ENCODE measurements at regions not wholly inside any gene's neighbourhood (a gene's known extent, or its start where the extent isn't known, plus 50 kb on each side); places are given as distances from the start of the nearest gene placed in this dataset.

DNA sequence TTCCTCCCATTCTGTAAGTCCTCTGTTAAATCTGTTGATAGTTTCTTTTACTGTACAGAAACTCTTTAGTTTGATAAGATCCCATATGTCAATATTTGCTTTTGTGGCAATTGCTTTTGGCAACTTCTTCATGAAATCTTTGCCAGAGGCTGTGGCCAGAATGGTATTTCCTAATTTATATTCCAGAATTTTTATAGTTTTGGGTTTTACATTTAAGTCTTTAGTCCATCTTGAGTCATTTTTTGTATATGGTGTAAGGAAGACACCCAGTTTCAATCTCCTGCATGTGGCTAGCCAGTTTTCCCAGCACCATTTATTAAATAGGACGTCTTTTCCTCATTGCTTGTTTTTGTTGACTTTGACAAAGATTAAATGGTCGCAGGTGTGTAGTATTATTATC lies 372.4 kb upstream of the CADM2 start:
- TF ChIP-seq, protein P1, sequence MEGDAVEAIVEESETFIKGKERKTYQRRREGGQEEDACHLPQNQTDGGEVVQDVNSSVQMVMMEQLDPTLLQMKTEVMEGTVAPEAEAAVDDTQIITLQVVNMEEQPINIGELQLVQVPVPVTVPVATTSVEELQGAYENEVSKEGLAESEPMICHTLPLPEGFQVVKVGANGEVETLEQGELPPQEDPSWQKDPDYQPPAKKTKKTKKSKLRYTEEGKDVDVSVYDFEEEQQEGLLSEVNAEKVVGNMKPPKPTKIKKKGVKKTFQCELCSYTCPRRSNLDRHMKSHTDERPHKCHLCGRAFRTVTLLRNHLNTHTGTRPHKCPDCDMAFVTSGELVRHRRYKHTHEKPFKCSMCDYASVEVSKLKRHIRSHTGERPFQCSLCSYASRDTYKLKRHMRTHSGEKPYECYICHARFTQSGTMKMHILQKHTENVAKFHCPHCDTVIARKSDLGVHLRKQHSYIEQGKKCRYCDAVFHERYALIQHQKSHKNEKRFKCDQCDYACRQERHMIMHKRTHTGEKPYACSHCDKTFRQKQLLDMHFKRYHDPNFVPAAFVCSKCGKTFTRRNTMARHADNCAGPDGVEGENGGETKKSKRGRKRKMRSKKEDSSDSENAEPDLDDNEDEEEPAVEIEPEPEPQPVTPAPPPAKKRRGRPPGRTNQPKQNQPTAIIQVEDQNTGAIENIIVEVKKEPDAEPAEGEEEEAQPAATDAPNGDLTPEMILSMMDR (IDR thresholded peaks at IDR 0.05) = no peak
- no peak for TF ChIP-seq POLR2AphosphoS5 (IDR thresholded peaks at IDR 0.05)
- TF ChIP-seq POLR2A (IDR thresholded peaks at IDR 0.05) = no peak

Measured in sigmoid colon (tissue), 4 donors.